Panc1 (cell line): ENCODE measurements at regions not wholly inside any gene's neighbourhood (a gene's known extent, or its start where the extent isn't known, plus 50 kb on each side); places are given as distances from the start of the nearest gene placed in this dataset.

ENCODE experiments used
- ATAC-seq: fragments of 200-7000 bp; cut with Tn5 transposase; 2 replicates; pipeline ENCODE4 v1.9.1; 2020; ENCODE audit warnings: mild to moderate bottlenecking, moderate library complexity
- BruUV-seq: library from RNA; stranded (reverse); fragments of 400-500 nt; replicated peaks from 2 replicates; lab custom pipeline; 2021; lab: Mats Ljungman, UMichigan
- CTCF ChIA-PET: fragments of 300-600 bp; sonication (Branson Sonifier 250); formaldehyde crosslinking; loops from one replicate; lab custom pipeline; 2022; ENCODE audit warnings: antibody characterized with exemption; lab: Charles Lee
- POLR2A ChIA-PET: fragments of 300-600 bp; sonication (Branson Sonifier 250); formaldehyde crosslinking; loops from one replicate; lab custom pipeline; 2022; ENCODE audit warnings: antibody characterized with exemption; lab: Charles Lee
- DNase-seq: peaks from one replicate; pipeline ENCODE4 v3.0.0-alpha.2; 2010; ENCODE audit warnings: low read depth, low spot score
- H3K27ac ChIP-seq: 2 replicates; pipeline ENCODE4 v1.5.1; 2011; ENCODE audit warnings: mild to moderate bottlenecking, low read length, inconsistent platforms
- H3K27me3 ChIP-seq: fragments of 200-500 bp; sonication (Bioruptor generic); 2 replicates; pipeline ENCODE4 v1.6.0; 2014; ENCODE audit warnings: low read length, inconsistent platforms; ENCODE audit not compliant: control insufficient read depth, insufficient read depth
- H3K36me3 ChIP-seq: fragments of 200-500 bp; sonication (Bioruptor generic); 2 replicates; pipeline ENCODE4 v1.5.1; 2014; ENCODE audit warnings: inconsistent platforms, mild to moderate bottlenecking, low read length, moderate library complexity; ENCODE audit not compliant: control insufficient read depth, insufficient read depth
- H3K4me1 ChIP-seq: 2 replicates; pipeline ENCODE4 v1.5.1; 2011; ENCODE audit warnings: inconsistent platforms, mild to moderate bottlenecking, low read length, moderate library complexity; ENCODE audit not compliant: control insufficient read depth, insufficient read depth
- H3K4me3 ChIP-seq, 2 experiments: 2 replicates each; pipeline ENCODE4 v1.5.1; 2011 to 2012; ENCODE audit warnings: low read depth in 2 of 2, low read length in 2 of 2, mild to moderate bottlenecking in 2 of 2, inconsistent platforms in 1 of 2, moderate library complexity in 1 of 2
- H3K9me3 ChIP-seq: fragments of 200-500 bp; sonication (Bioruptor generic); 2 replicates; pipeline ENCODE4 v1.5.1; 2014; ENCODE audit warnings: low read depth, mild to moderate bottlenecking, inconsistent platforms, low read length, moderate library complexity; ENCODE audit not compliant: control insufficient read depth, insufficient read depth
- POLR2AphosphoS5 ChIP-seq: IDR thresholded peaks from 2 replicates; pipeline ENCODE4 v1.6.1; 2012; ENCODE audit warnings: mild to moderate bottlenecking, low read depth, low read length, moderate library complexity
- REST ChIP-seq, 2 experiments: IDR thresholded peaks; 2 replicates each; pipeline ENCODE4 v1.6.1; 2011 to 2012; ENCODE audit warnings: low read depth in 2 of 2, control low read depth in 1 of 2, low read length in 1 of 2, mild to moderate bottlenecking in 1 of 2, moderate library complexity in 1 of 2; ENCODE audit not compliant: insufficient read depth in 1 of 2
- SIN3A ChIP-seq: IDR thresholded peaks from 2 replicates; pipeline ENCODE4 v1.6.1; 2012; ENCODE audit warnings: low read depth, mild to moderate bottlenecking, low read length, moderate library complexity, borderline replicate concordance; ENCODE audit not compliant: insufficient read depth
- TCF7L2 ChIP-seq: IDR thresholded peaks from 2 replicates; pipeline ENCODE4 v1.6.1; 2011; ENCODE audit warnings: mild to moderate bottlenecking, low read depth, low read length, inconsistent platforms
- in situ Hi-C: cut with HindIII; loops from 2 replicates; pipeline ENCODE4 v1.10.0; 2016; ENCODE audit warnings: low sequenced_read_pairs, low pct_unique_long_range_greater_than_20kb
- intact Hi-C: fragments of 100-400 bp; cut with micrococcal nuclease; formaldehyde crosslinking; loops from one replicate; pipeline ENCODE4 v1.10.0; 2022; ENCODE audit not compliant: unreplicated experiment
- TF ChIP-seq, protein P1 (sequence below): fragments of 450-650 bp; IDR thresholded peaks from 2 replicates; pipeline ENCODE4 v1.5.1; 2017; ENCODE audit warnings: mild to moderate bottlenecking

- Histone ChIP-seq H3K4me3 (no peak overlapping the region), H3K36me3 (no peaks in the 10 kb centered on the region), H3K27me3 (no peaks in the 10 kb centered on the region), H3K9me3 (no peaks in the 10 kb centered on the region), H3K27ac (peak overlapping the region; percentile 39; the same call in 1 of the 2 replicates), H3K4me1 (peaks cover 10% of the 10 kb centered on the region)
- ATAC-seq (no peak), DNase-seq (no peak)
- TF ChIP-seq, protein P1, sequence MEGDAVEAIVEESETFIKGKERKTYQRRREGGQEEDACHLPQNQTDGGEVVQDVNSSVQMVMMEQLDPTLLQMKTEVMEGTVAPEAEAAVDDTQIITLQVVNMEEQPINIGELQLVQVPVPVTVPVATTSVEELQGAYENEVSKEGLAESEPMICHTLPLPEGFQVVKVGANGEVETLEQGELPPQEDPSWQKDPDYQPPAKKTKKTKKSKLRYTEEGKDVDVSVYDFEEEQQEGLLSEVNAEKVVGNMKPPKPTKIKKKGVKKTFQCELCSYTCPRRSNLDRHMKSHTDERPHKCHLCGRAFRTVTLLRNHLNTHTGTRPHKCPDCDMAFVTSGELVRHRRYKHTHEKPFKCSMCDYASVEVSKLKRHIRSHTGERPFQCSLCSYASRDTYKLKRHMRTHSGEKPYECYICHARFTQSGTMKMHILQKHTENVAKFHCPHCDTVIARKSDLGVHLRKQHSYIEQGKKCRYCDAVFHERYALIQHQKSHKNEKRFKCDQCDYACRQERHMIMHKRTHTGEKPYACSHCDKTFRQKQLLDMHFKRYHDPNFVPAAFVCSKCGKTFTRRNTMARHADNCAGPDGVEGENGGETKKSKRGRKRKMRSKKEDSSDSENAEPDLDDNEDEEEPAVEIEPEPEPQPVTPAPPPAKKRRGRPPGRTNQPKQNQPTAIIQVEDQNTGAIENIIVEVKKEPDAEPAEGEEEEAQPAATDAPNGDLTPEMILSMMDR: no peak
- no peak for TF ChIP-seq POLR2AphosphoS5
- no peak for TF ChIP-seq REST (IDR thresholded peaks at IDR 0.05; ENCODE audit: insufficient read depth in 1 of 2, low read depth in 2 of 2, low read length in 1 of 2)
- TF ChIP-seq SIN3A: no peak
- TF ChIP-seq TCF7L2: no peak
- POLR2A ChIA-PET: interaction anchor here (0.6 kb wide), 1 partner anchor 1892 kb away, joined by 4 read pairs; no protein-coding TSS in a partner anchor
- intact Hi-C loops: no loop called here
- in situ Hi-C loops: no loop called here
- CTCF ChIA-PET: no interaction called here
- BruUV-seq: no TSS peak
These were observed 457.1 kb downstream of the SPRY1 start for GRCh38 chr4:123853651-123854050.

DNA sequence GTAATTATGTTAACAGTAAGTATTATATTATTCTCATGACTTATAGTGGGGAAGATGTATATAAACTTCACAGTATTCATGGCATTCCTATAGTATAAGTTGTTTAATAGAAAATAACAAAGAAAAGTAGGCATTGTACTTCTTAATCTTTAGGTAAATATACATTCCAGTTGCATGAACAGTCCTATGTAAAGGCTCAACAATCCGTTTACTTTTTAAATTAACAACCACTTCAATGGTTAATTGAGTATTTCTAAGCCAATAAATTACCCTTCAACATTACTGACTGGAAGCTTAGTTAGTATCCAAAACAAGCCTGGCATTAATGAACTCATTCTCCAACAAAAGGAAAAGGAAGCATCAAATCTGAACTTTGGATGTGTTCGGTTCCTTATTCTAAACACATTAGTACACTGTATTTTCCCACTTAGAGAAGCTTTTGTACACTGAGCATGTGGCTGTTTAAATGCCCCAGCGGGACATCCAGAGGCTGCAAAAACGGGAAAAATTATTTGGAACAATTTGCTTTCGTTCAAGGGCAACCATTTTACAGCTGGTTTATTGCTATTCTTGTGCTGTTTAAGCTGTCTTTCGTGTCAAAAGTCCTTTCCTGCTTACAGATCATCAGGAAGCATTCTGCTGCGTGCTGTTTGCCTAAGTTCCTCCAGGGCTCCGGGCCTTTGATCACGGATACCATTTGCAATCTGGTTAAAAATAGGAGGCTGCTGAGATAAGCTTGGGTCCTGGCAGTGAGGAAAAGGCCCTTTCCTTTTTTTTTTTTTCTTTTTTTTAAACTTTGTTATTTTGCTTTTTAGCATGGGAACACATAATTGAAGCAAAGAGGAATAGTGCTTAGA, 460.3 kb downstream of the SPRY1 start:
- H3K27me3 ChIP-seq: no peaks in the 10 kb centered on the region
- peak overlapping the region; percentile 72 for H3K27ac ChIP-seq
- in situ Hi-C loops: no loop called here
- no peaks in the 10 kb centered on the region for H3K9me3 ChIP-seq
- CTCF ChIA-PET: interaction anchor here (0.7 kb wide), 1 partner anchor 491 kb away, joined by 3 read pairs; no protein-coding TSS in a partner anchor
- peak overlapping the region in 1 of 2 experiments; percentile 35; a peak in 2 of 4 replicates for H3K4me3 ChIP-seq
- ATAC-seq (peak; percentile 91), DNase-seq (peak; percentile 4)
- BruUV-seq: no TSS peak
- intact Hi-C loops: no loop called here
- TF ChIP-seq, protein P1: 0 out of 2 replicates have a peak, but pooled peaks have one; percentile 5
- peak; percentile 92 for TF ChIP-seq TCF7L2
- TF ChIP-seq SIN3A: no peak
- H3K4me1 ChIP-seq: peaks cover 4% of the 10 kb centered on the region
- POLR2A ChIA-PET: no interaction called here
- no peaks in the 10 kb centered on the region for H3K36me3 ChIP-seq
